Erythroblast (primary cell): ENCODE measurements at regions not wholly inside any gene's neighbourhood (a gene's known extent, or its start where the extent isn't known, plus 50 kb on each side); places are given as distances from the start of the nearest gene placed in this dataset.

Experiments used
- GATA1 ChIP-seq: IDR thresholded peaks from 2 replicates; pipeline ENCODE4 v1.6.1; 2011; ENCODE audit warnings: low read depth, mild to moderate bottlenecking, control low read depth, low read length, moderate library complexity
- POLR2A ChIP-seq: IDR thresholded peaks from 2 replicates; pipeline ENCODE4 v1.6.1; 2011; ENCODE audit warnings: mild to moderate bottlenecking, low read length

DNA sequence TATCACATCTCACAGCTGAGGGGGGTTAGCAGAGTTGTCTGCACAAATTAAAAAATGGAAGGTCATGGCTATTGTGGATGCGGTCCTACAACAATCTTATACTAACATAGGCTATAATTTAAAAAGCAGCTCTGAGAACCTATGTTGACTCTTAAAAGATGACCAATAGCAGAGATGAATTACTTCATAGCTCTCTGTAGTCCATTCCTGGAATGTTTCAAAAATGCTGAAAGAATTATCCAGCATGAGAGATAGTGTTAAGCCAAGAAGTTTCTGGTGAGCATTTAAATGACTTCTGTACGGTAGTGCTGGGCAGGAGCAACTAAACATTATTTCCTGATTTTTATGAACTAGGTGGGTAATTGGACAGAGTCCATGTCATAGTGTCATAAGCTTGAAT, 218.2 kb upstream of the NUDT12 start:
- TF ChIP-seq POLR2A = no peak
- no peak for TF ChIP-seq GATA1
